Loucy (cell line): ENCODE measurements at regions not wholly inside any gene's neighbourhood (a gene's known extent, or its start where the extent isn't known, plus 50 kb on each side); places are given as distances from the start of the nearest gene placed in this dataset.
"Not testable (repeated sequence)": the region's sequence is repeated elsewhere in the genome, so short reads cannot be mapped to it uniquely, and the experiment has no call there.

Experiments
- CTCF ChIP-seq: fragments of 200-600 bp; sonication (generic); conservative IDR thresholded peaks from 2 replicates; pipeline ENCODE4 v1.5.1; 2014; ENCODE audit warnings: mild to moderate bottlenecking, antibody characterized with exemption, low read length
- EZH2phosphoT487 ChIP-seq: fragments of 200-600 bp; IDR thresholded peaks from 2 replicates; pipeline ENCODE4 v1.6.1; 2018; ENCODE audit warnings: antibody characterized with exemption, mild to moderate bottlenecking, moderate library complexity, borderline replicate concordance

- TF ChIP-seq CTCF, EZH2phosphoT487: not testable (repeated sequence)
Observed at GRCh38 chr15:20301471-20302081, 240.0 kb downstream of the GOLGA6L6 start.
